Nucleus accumbens (tissue), 56 donors: ENCODE measurements at regions not wholly inside any gene's neighbourhood (a gene's known extent, or its start where the extent isn't known, plus 50 kb on each side); places are given as distances from the start of the nearest gene placed in this dataset.
A peak's percentile ranks its signal among the peaks of the same experiment; 100 is the strongest.

ENCODE experiments used
- DNase-seq, 56 donors: peaks; one replicate each; lab custom pipeline; 2025; lab: John Stamatoyannopoulos, UW

- no peak for DNase-seq
Observed at GRCh38 chr6:54440549-54440948, 132.3 kb downstream of the TINAG start.

GRCh38 chr6:54441020-54441419, 132.8 kb downstream of the TINAG start:
- no peak for DNase-seq

GRCh38 chr6:54441687-54442248, 133.5 kb downstream of the TINAG start:
- DNase-seq: no peak

- DNase-seq: no peak
Observed at GRCh38 chr6:54445207-54445606, 137.0 kb downstream of the TINAG start.

- DNase-seq: no peak
Observed at GRCh38 chr6:54448617-54449016, 140.4 kb downstream of the TINAG start.

GRCh38 chr6:54451516-54451915, 143.3 kb downstream of the TINAG start:
- no peak for DNase-seq

- no peak for DNase-seq
Observed at GRCh38 chr6:54463354-54464024, 155.2 kb downstream of the TINAG start.

GRCh38 chr6:54465649-54466300, 157.5 kb downstream of the TINAG start:
- DNase-seq: no peak

- no peak for DNase-seq
Observed at GRCh38 chr6:54467384-54467783, 159.1 kb downstream of the TINAG start.

- DNase-seq: no peak
Observed at GRCh38 chr6:54473328-54473727, 165.1 kb downstream of the TINAG start.

GRCh38 chr6:54474898-54475297, 166.7 kb downstream of the TINAG start:
- no peak for DNase-seq

GRCh38 chr6:54481091-54481490, 172.8 kb downstream of the TINAG start:
- no peak for DNase-seq

GRCh38 chr6:54491431-54491830, 183.2 kb downstream of the TINAG start:
- DNase-seq: no peak

- DNase-seq: peak in 1 of 56 donors; percentile 28
Observed at GRCh38 chr6:54493138-54493537, 184.9 kb downstream of the TINAG start.

- DNase-seq: no peak
Observed at GRCh38 chr6:54503144-54503543, 194.9 kb downstream of the TINAG start.

GRCh38 chr6:54515013-54515412, 206.8 kb downstream of the TINAG start:
- DNase-seq: no peak

GRCh38 chr6:54515713-54516112, 207.5 kb downstream of the TINAG start:
- no peak for DNase-seq

GRCh38 chr6:54516321-54516720, 208.1 kb downstream of the TINAG start:
- no peak for DNase-seq

GRCh38 chr6:54519161-54519560, 210.9 kb downstream of the TINAG start:
- no peak for DNase-seq

- no peak for DNase-seq
Observed at GRCh38 chr6:54525731-54526130, 217.5 kb downstream of the TINAG start.

GRCh38 chr6:54533567-54533966, 225.3 kb downstream of the TINAG start:
- DNase-seq: no peak

GRCh38 chr6:54535568-54535967, 227.3 kb downstream of the TINAG start:
- no peak for DNase-seq
